Osteocyte (in vitro differentiated cells): ENCODE measurements at regions not wholly inside any gene's neighbourhood (a gene's known extent, or its start where the extent isn't known, plus 50 kb on each side); places are given as distances from the start of the nearest gene placed in this dataset.

Experiments used
- DNase-seq: peaks from one replicate; pipeline ENCODE4 v3.0.0; 2021; ENCODE audit warnings: mixed read lengths; ENCODE audit not compliant: unreplicated experiment; ENCODE audit errors: extremely low spot score
- H3K27ac Mint-ChIP-seq: one replicate; pipeline ENCODE4 v1.8.0; 2021; ENCODE audit warnings: mild to moderate bottlenecking, mixed read lengths; ENCODE audit not compliant: unreplicated experiment
- H3K27me3 Mint-ChIP-seq: one replicate; pipeline ENCODE4 v1.8.0; 2021; ENCODE audit warnings: mixed read lengths; ENCODE audit not compliant: unreplicated experiment
- H3K36me3 Mint-ChIP-seq: one replicate; pipeline ENCODE4 v1.8.0; 2021; ENCODE audit warnings: mixed read lengths; ENCODE audit not compliant: unreplicated experiment
- H3K4me1 Mint-ChIP-seq: one replicate; pipeline ENCODE4 v1.8.0; 2021; ENCODE audit warnings: mixed read lengths; ENCODE audit not compliant: unreplicated experiment
- H3K4me3 Mint-ChIP-seq: one replicate; pipeline ENCODE4 v1.8.0; 2021; ENCODE audit warnings: mild to moderate bottlenecking, moderate library complexity, mixed read lengths; ENCODE audit not compliant: unreplicated experiment
- H3K9me3 Mint-ChIP-seq: one replicate; pipeline ENCODE4 v1.8.0; 2021; ENCODE audit warnings: mixed read lengths; ENCODE audit not compliant: unreplicated experiment
- CTCF ChIP-seq: fragments of 200-600 bp; sonication (generic); IDR thresholded peaks from 2 replicates; pipeline ENCODE4 v1.5.0; 2021; ENCODE audit warnings: antibody characterized with exemption, mild to moderate bottlenecking, moderate library complexity

GRCh38 chr9:34802916-34803315 is 93.0 kb upstream of the CCL21 start:
- no peak for DNase-seq
- Mint-ChIP-seq H3K4me3 (no peak overlapping the region), H3K9me3 (peaks cover 9% of the 10 kb centered on the region), H3K27ac (no peak overlapping the region), H3K4me1 (no peaks in the 10 kb centered on the region), H3K36me3 (no peaks in the 10 kb centered on the region), H3K27me3 (peaks cover 17% of the 10 kb centered on the region)
- TF ChIP-seq CTCF, result no peak

GRCh38 chr9:34797367-34797766 is 87.4 kb upstream of the CCL21 start:
- no peak overlapping the region for H3K27ac Mint-ChIP-seq
- peaks cover 40% of the 10 kb centered on the region for H3K27me3 Mint-ChIP-seq
- no peaks in the 10 kb centered on the region for H3K9me3 Mint-ChIP-seq
- no peak for TF ChIP-seq CTCF
- no peak overlapping the region for H3K4me3 Mint-ChIP-seq
- H3K36me3 Mint-ChIP-seq, result no peaks in the 10 kb centered on the region
- DNase-seq, result no peak
- no peaks in the 10 kb centered on the region for H3K4me1 Mint-ChIP-seq

GRCh38 chr9:34796924-34797323 is 87.0 kb upstream of the CCL21 start:
- H3K4me1 Mint-ChIP-seq, result no peaks in the 10 kb centered on the region
- H3K4me3 Mint-ChIP-seq, result no peak overlapping the region
- H3K27me3 Mint-ChIP-seq, result peaks cover 42% of the 10 kb centered on the region
- H3K36me3 Mint-ChIP-seq, result no peaks in the 10 kb centered on the region
- TF ChIP-seq CTCF, result no peak
- no peak overlapping the region for H3K27ac Mint-ChIP-seq
- DNase-seq, result no peak
- H3K9me3 Mint-ChIP-seq, result no peaks in the 10 kb centered on the region

GRCh38 chr9:34793428-34793827 is 83.5 kb upstream of the CCL21 start:
- no peak overlapping the region for H3K27ac Mint-ChIP-seq
- H3K36me3 Mint-ChIP-seq, result no peaks in the 10 kb centered on the region
- H3K9me3 Mint-ChIP-seq, result no peaks in the 10 kb centered on the region
- peaks cover 54% of the 10 kb centered on the region for H3K27me3 Mint-ChIP-seq
- no peak for TF ChIP-seq CTCF
- no peaks in the 10 kb centered on the region for H3K4me1 Mint-ChIP-seq
- H3K4me3 Mint-ChIP-seq, result no peak overlapping the region
- no peak for DNase-seq

- Mint-ChIP-seq H3K9me3 (no peaks in the 10 kb centered on the region), H3K27me3 (peaks cover 24% of the 10 kb centered on the region), H3K4me3 (no peak overlapping the region), H3K4me1 (no peaks in the 10 kb centered on the region), H3K36me3 (no peaks in the 10 kb centered on the region), H3K27ac (no peak overlapping the region)
- no peak for DNase-seq
- no peak for TF ChIP-seq CTCF
These were observed 74.1 kb upstream of the CCL21 start for GRCh38 chr9:34783951-34784487.
